ENCODE measurements at regions not wholly inside any gene's neighbourhood (a gene's known extent, or its start where the extent isn't known, plus 50 kb on each side); places are given as distances from the start of the nearest gene placed in this dataset.

GRCh38 chr10:50961297-50961696 lies 75.9 kb upstream of the A1CF start:
- no peak overlapping the region for H3K4me3 ChIP-seq
- no peaks in the 10 kb centered on the region for H3K9me3 ChIP-seq (replicated peaks)
- no peak overlapping the region for H3K27ac ChIP-seq (replicated peaks)
- H3K4me1 ChIP-seq, result no peaks in the 10 kb centered on the region
- no peak for DNase-seq
- no peaks in the 10 kb centered on the region for H3K36me3 ChIP-seq
- intact Hi-C loops (cut with micrococcal nuclease), result no loop called here
- H3K27me3 ChIP-seq (ENCODE audit: low read depth), result no peaks in the 10 kb centered on the region
- no peak for TF ChIP-seq CTCF (IDR thresholded peaks at IDR 0.05; ENCODE audit: borderline replicate concordance)

GRCh38 chr10:50963063-50963462 lies 77.6 kb upstream of the A1CF start:
- no peaks in the 10 kb centered on the region for H3K9me3 ChIP-seq (replicated peaks)
- H3K27me3 ChIP-seq (ENCODE audit: low read depth), result no peaks in the 10 kb centered on the region
- no peaks in the 10 kb centered on the region for H3K36me3 ChIP-seq
- no peaks in the 10 kb centered on the region for H3K4me1 ChIP-seq
- no peak for DNase-seq
- no peak overlapping the region for H3K4me3 ChIP-seq
- intact Hi-C loops (cut with micrococcal nuclease), result no loop called here
- no peak for TF ChIP-seq CTCF (IDR thresholded peaks at IDR 0.05; ENCODE audit: borderline replicate concordance)
- H3K27ac ChIP-seq (replicated peaks), result no peak overlapping the region

GRCh38 chr10:50968386-50969091 lies 83.1 kb upstream of the A1CF start:
- no peaks in the 10 kb centered on the region for H3K9me3 ChIP-seq (replicated peaks)
- no peak overlapping the region for H3K27ac ChIP-seq (replicated peaks)
- no peak overlapping the region for H3K4me3 ChIP-seq
- intact Hi-C loops (cut with micrococcal nuclease), result no loop called here
- H3K27me3 ChIP-seq (ENCODE audit: low read depth), result no peaks in the 10 kb centered on the region
- no peak for DNase-seq
- no peak for TF ChIP-seq CTCF (IDR thresholded peaks at IDR 0.05; ENCODE audit: borderline replicate concordance)
- no peaks in the 10 kb centered on the region for H3K36me3 ChIP-seq
- peaks cover 4% of the 10 kb centered on the region for H3K4me1 ChIP-seq

- H3K9me3 ChIP-seq (replicated peaks), result no peaks in the 10 kb centered on the region
- H3K4me3 ChIP-seq, result no peak overlapping the region
- H3K36me3 ChIP-seq, result no peaks in the 10 kb centered on the region
- H3K4me1 ChIP-seq, result peaks cover 4% of the 10 kb centered on the region
- DNase-seq, result no peak
- intact Hi-C loops (cut with micrococcal nuclease), result no loop called here
- H3K27me3 ChIP-seq (ENCODE audit: low read depth), result no peaks in the 10 kb centered on the region
- no peak for TF ChIP-seq CTCF (IDR thresholded peaks at IDR 0.05; ENCODE audit: borderline replicate concordance)
- H3K27ac ChIP-seq (replicated peaks), result no peak overlapping the region
Observed at GRCh38 chr10:50972591-50972990, 87.2 kb upstream of the A1CF start.

- no peaks in the 10 kb centered on the region for H3K27me3 ChIP-seq (ENCODE audit: low read depth)
- no peaks in the 10 kb centered on the region for H3K36me3 ChIP-seq
- no peak for TF ChIP-seq CTCF (IDR thresholded peaks at IDR 0.05; ENCODE audit: borderline replicate concordance)
- H3K4me1 ChIP-seq, result no peaks in the 10 kb centered on the region
- no peaks in the 10 kb centered on the region for H3K9me3 ChIP-seq (replicated peaks)
- no peak overlapping the region for H3K4me3 ChIP-seq
- intact Hi-C loops (cut with micrococcal nuclease), result no loop called here
- H3K27ac ChIP-seq (replicated peaks), result no peak overlapping the region
- no peak for DNase-seq
Observed at GRCh38 chr10:50981385-50981784, 92.9 kb upstream of the PRKG1 start.
